A673 (cell line): ENCODE measurements at regions not wholly inside any gene's neighbourhood (a gene's known extent, or its start where the extent isn't known, plus 50 kb on each side); places are given as distances from the start of the nearest gene placed in this dataset.

Experiments
- BruUV-seq: library from RNA; stranded (reverse); fragments of 400-500 nt; replicated peaks from 2 replicates; lab custom pipeline; 2021; lab: Mats Ljungman, UMichigan
- CTCF ChIA-PET: fragments of 300-600 bp; sonication (Branson Sonifier 250); formaldehyde crosslinking; loops from one replicate; lab custom pipeline; 2022; ENCODE audit warnings: antibody characterized with exemption; lab: Charles Lee
- POLR2A ChIA-PET: fragments of 300-600 bp; sonication (Branson Sonifier 250); formaldehyde crosslinking; loops from one replicate; lab custom pipeline; 2022; ENCODE audit warnings: antibody characterized with exemption; ENCODE audit not compliant: low non-redundant PET; lab: Charles Lee
- DNase-seq: peaks from one replicate; pipeline ENCODE4 v3.0.0-alpha.2; 2015; ENCODE audit warnings: low spot score
- H3K27ac ChIP-seq: fragments of 200-600 bp; sonication (generic); 2 replicates; pipeline ENCODE4 v1.5.1; 2016; ENCODE audit warnings: mixed run types, low read depth, mild to moderate bottlenecking, mixed read lengths, antibody characterized with exemption, low read length; ENCODE audit not compliant: poor library complexity, severe bottlenecking
- H3K27me3 ChIP-seq: fragments of 200-600 bp; sonication (generic); replicated peaks from 2 replicates; pipeline ENCODE4 v1.6.1; 2017; ENCODE audit warnings: mixed run types, low read depth, mild to moderate bottlenecking, mixed read lengths, antibody characterized with exemption, low read length; ENCODE audit not compliant: insufficient read depth, poor library complexity
- H3K36me3 ChIP-seq: fragments of 200-600 bp; sonication (generic); 2 replicates; pipeline ENCODE4 v1.6.1; 2016; ENCODE audit warnings: mixed run types, mild to moderate bottlenecking, mixed read lengths, antibody characterized with exemption, low read length; ENCODE audit not compliant: insufficient read depth, poor library complexity, severe bottlenecking
- H3K4me1 ChIP-seq: fragments of 200-600 bp; sonication (generic); 2 replicates; pipeline ENCODE4 v1.6.1; 2017; ENCODE audit warnings: mixed run types, mild to moderate bottlenecking, mixed read lengths, antibody characterized with exemption, low read length; ENCODE audit not compliant: insufficient read depth, poor library complexity, severe bottlenecking
- H3K4me3 ChIP-seq: fragments of 200-600 bp; sonication (generic); 2 replicates; pipeline ENCODE4 v1.5.1; 2016; ENCODE audit warnings: low read depth, mixed run types, mild to moderate bottlenecking, mixed read lengths, low read length; ENCODE audit not compliant: poor library complexity, severe bottlenecking
- H3K9me3 ChIP-seq: fragments of 200-600 bp; sonication (generic); 2 replicates; pipeline ENCODE4 v1.6.1; 2016; ENCODE audit warnings: mixed run types, low read depth, mild to moderate bottlenecking, mixed read lengths, antibody characterized with exemption, low read length; ENCODE audit not compliant: poor library complexity, severe bottlenecking
- CTCF ChIP-seq: fragments of 300-800, 200-600 bp; sonication (generic); conservative IDR thresholded peaks from 2 replicates; pipeline ENCODE4 v1.5.1; 2017; ENCODE audit warnings: low read depth, mild to moderate bottlenecking, antibody characterized with exemption, low read length, moderate library complexity, mixed read lengths
- EZH2 ChIP-seq: fragments of 200-600 bp; sonication (generic); IDR thresholded peaks from 2 replicates; pipeline ENCODE4 v1.6.1; 2017; ENCODE audit warnings: borderline replicate concordance, low read depth, mild to moderate bottlenecking, mixed read lengths, antibody characterized with exemption, low read length; ENCODE audit not compliant: poor library complexity, severe bottlenecking
- intact Hi-C: fragments of 100-400 bp; cut with micrococcal nuclease; formaldehyde crosslinking; loops from one replicate; pipeline ENCODE4 v1.10.0; 2022; ENCODE audit not compliant: unreplicated experiment

GRCh38 chr1:206415942-206416341 is 54.3 kb upstream of the IKBKE start:
- Histone ChIP-seq H3K4me1 (peaks cover 16% of the 10 kb centered on the region), H3K36me3 (peaks cover 11% of the 10 kb centered on the region), H3K27me3 (no peaks in the 10 kb centered on the region), H3K9me3 (no peaks in the 10 kb centered on the region), H3K4me3 (no peak overlapping the region), H3K27ac (no peak overlapping the region)
- ChIA-PET POLR2A (interaction anchor here (0.6 kb wide), 1 partner anchor 27 kb away, joined by 3 read pairs; no protein-coding TSS in a partner anchor), CTCF (no interaction called here)
- intact Hi-C loops, result no loop called here
- BruUV-seq, result no TSS peak
- TF ChIP-seq CTCF (no peak), EZH2 (no peak)
- no peak for DNase-seq

- Histone ChIP-seq H3K27me3 (no peaks in the 10 kb centered on the region), H3K4me3 (no peak overlapping the region), H3K9me3 (no peaks in the 10 kb centered on the region), H3K4me1 (peaks cover 5% of the 10 kb centered on the region), H3K27ac (no peak overlapping the region), H3K36me3 (peaks cover 11% of the 10 kb centered on the region)
- no peak for TF ChIP-seq EZH2
- no peak for TF ChIP-seq CTCF
- POLR2A ChIA-PET, result no interaction called here
- intact Hi-C loops, result no loop called here
- CTCF ChIA-PET, result no interaction called here
- no peak for DNase-seq
- no TSS peak for BruUV-seq
Observed at GRCh38 chr1:206417774-206418614, 52.3 kb upstream of the IKBKE start.

GRCh38 chr1:206419250-206419649 is 51.0 kb upstream of the IKBKE start:
- Histone ChIP-seq H3K4me3 (no peak overlapping the region), H3K36me3 (peaks cover 11% of the 10 kb centered on the region), H3K9me3 (no peaks in the 10 kb centered on the region), H3K27me3 (no peaks in the 10 kb centered on the region), H3K4me1 (peaks cover 5% of the 10 kb centered on the region), H3K27ac (no peak overlapping the region)
- no peak for DNase-seq
- TF ChIP-seq CTCF (no peak), EZH2 (no peak)
- CTCF ChIA-PET, result no interaction called here
- no TSS peak for BruUV-seq
- POLR2A ChIA-PET, result no interaction called here
- intact Hi-C loops, result no loop called here
